Ishikawa (cell line): ENCODE measurements at regions not wholly inside any gene's neighbourhood (a gene's known extent, or its start where the extent isn't known, plus 50 kb on each side); places are given as distances from the start of the nearest gene placed in this dataset.

Experiments
- MAX ChIP-seq: IDR thresholded peaks from 2 replicates; pipeline ENCODE4 v1.6.1; 2012
- REST ChIP-seq: IDR thresholded peaks from 2 replicates; pipeline ENCODE4 v1.6.1; 2012; ENCODE audit warnings: low read depth, mild to moderate bottlenecking

- no peak for TF ChIP-seq REST
- TF ChIP-seq MAX: no peak
Measured at GRCh38 chr4:164514765-164515164, 239.2 kb upstream of the SMIM31 start.
